GM12873 (cell line): ENCODE measurements at regions not wholly inside any gene's neighbourhood (a gene's known extent, or its start where the extent isn't known, plus 50 kb on each side); places are given as distances from the start of the nearest gene placed in this dataset.

ENCODE experiments used
- CTCF ChIP-seq: IDR thresholded peaks from 2 replicates; pipeline ENCODE4 v1.5.1; 2012; ENCODE audit warnings: low read depth, mild to moderate bottlenecking, moderate library complexity, low read length, control low read depth; ENCODE audit not compliant: insufficient read depth; ENCODE audit errors: missing control alignments

GRCh38 chr20:41992481-41992880 lies 374.3 kb upstream of the CHD6 start:
- TF ChIP-seq CTCF: no peak

GRCh38 chr20:41991412-41991811 lies 373.2 kb upstream of the CHD6 start:
- TF ChIP-seq CTCF: no peak

- no peak for TF ChIP-seq CTCF
Observed at GRCh38 chr20:41989935-41990635, 371.9 kb upstream of the CHD6 start.

- TF ChIP-seq CTCF: no peak
Observed at GRCh38 chr20:41989039-41989679, 371.0 kb upstream of the CHD6 start.

DNA sequence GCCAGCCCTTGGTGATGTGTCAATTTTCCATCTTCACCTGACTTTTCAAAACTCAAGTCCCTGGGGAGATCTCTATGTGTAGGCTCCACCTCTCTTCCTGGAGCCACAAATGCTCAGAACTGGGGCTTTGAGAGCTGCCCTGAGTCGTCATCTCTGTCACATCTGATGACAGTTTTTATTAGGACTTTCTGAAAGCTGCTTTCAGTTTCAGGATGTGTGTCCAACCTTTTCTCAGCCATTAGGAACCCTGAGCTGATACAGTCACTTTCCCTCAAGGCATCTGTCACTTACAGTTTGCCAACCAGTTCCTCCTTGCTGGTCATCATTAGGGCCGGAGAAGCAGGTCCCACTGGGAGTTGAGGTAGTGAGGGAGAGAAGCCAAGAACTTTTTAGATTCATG lies 365.9 kb upstream of the CHD6 start:
- TF ChIP-seq CTCF: no peak

GRCh38 chr20:41983159-41983558 lies 365.0 kb upstream of the CHD6 start:
- no peak for TF ChIP-seq CTCF

DNA sequence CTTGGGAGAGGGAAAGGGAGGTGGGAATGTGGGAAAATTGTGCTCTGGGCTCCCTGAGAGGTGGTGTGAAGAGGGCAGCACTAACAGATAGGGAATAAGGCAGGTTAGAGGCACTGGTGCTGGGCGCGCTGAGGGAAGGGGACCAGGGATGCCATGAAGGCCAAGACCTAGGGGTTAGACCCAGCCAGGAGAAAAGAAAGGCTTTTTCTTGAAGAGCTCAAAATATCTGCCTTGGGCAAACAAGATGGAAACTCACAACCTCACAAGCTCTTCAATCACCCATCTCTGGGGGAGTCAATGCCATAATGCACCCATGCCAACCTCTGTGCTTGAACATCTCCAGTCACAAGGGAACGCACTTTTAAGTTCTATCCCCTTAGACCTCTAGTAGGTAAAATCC lies 363.6 kb upstream of the CHD6 start:
- no peak for TF ChIP-seq CTCF
